ENCODE measurements at regions not wholly inside any gene's neighbourhood (a gene's known extent, or its start where the extent isn't known, plus 50 kb on each side); places are given as distances from the start of the nearest gene placed in this dataset.

GRCh38 chr2:64750001-64750816 lies 96.5 kb upstream of the SERTAD2 start:
- Histone ChIP-seq H3K4me2 (ENCODE audit: insufficient read depth, low read length) (peak overlapping the region; percentile 97), H3K36me3 (ENCODE audit: control insufficient read depth in 2 of 2, extremely low read depth in 1 of 2, insufficient read depth in 2 of 2, low read length in 2 of 2) (no peaks in the 10 kb centered on the region), H3K79me2 (ENCODE audit: control insufficient read depth, insufficient read depth, low read length) (peaks cover 2% of the 10 kb centered on the region), H3K27me3 (ENCODE audit: control insufficient read depth in 2 of 2, insufficient read depth in 2 of 2, low read length in 2 of 2) (no peaks in the 10 kb centered on the region), H3K4me3 (replicated peaks in 1 of 3; ENCODE audit: insufficient read depth in 1 of 3, low read depth in 1 of 3, low read length in 3 of 3) (peak overlapping the region; percentile 74 to 96 (median 87)), H3K9me3 (replicated peaks; ENCODE audit: control insufficient read depth, insufficient read depth, low read length) (no peaks in the 10 kb centered on the region), H4K20me1 (replicated peaks; ENCODE audit: control insufficient read depth, extremely low read depth, insufficient read depth, low read length) (no peaks in the 10 kb centered on the region), H3K9ac (replicated peaks; ENCODE audit: extremely low read depth, insufficient read depth, low read length) (peak overlapping the region; percentile 83), H2AFZ (ENCODE audit: low read depth, low read length) (peak overlapping the region; percentile 98), H3K4me1 (ENCODE audit: control insufficient read depth, extremely low read depth, insufficient read depth, low read length) (peaks cover 21% of the 10 kb centered on the region), H3K9me1 (replicated peaks; ENCODE audit: control insufficient read depth, extremely low read depth, insufficient read depth, low read length) (no peaks in the 10 kb centered on the region), H3K27ac (ENCODE audit: insufficient read depth, low read depth, low read length) (peak overlapping the region; percentile 83)
- dilution Hi-C loops (cut with MboI; ENCODE audit: extremely low pct_ligation_motif_present, low sequenced_read_pairs) (no loop called here), intact Hi-C loops (cut with micrococcal nuclease) (loop anchor here (1.0 to 5.0 kb wide), 4 partner anchors 104 to 292 kb away; partner anchors contain the start of gene AFTPH)
- ChIA-PET POLR2A (interaction anchor here (0.6 to 3.7 kb wide), 17 partner anchors 10 to 644 kb away, joined by 3 to 62 read pairs (median 5); partner anchors contain the start of gene SERTAD2), CTCF (interaction anchor here (0.6 to 7.6 kb wide), 29 partner anchors 8 to 163 kb away, joined by 3 to 86 read pairs (median 4); partner anchors contain the start of gene SERTAD2)
- FAIRE-seq (peak; percentile 77), DNase-seq (ENCODE audit: low read depth, low spot score) (peak; percentile 68)
- TSS peak; percentile 43 for BruUV-seq (replicated peaks)
- TF ChIP-seq CTCF (IDR thresholded peaks at IDR 0.05; ENCODE audit: extremely low read depth in 1 of 2, insufficient read depth in 1 of 2, low read depth in 1 of 2, low read length in 2 of 2) (peak in 1 of 2 donors; percentile 9), POLR2AphosphoS5 (IDR thresholded peaks at IDR 0.05; ENCODE audit: insufficient read depth, low read depth, low read length) (no peak)

All from endothelial cell of umbilical vein (primary cell).